Bronchial epithelial cell (primary cell): ENCODE measurements at regions not wholly inside any gene's neighbourhood (a gene's known extent, or its start where the extent isn't known, plus 50 kb on each side); places are given as distances from the start of the nearest gene placed in this dataset.

Source experiments
- DNase-seq: peaks from one replicate; pipeline ENCODE4 v3.0.0-alpha.2; 2010; ENCODE audit warnings: low read depth
- FAIRE-seq: peaks from 2 replicates; lab custom pipeline; 2011; peaks lifted over from hg19 to GRCh38; lab: Jason Lieb, UNC
- H3K27me3 ChIP-seq: 2 replicates; pipeline ENCODE4 v1.5.1; 2011; ENCODE audit warnings: low read length; ENCODE audit not compliant: control insufficient read depth, insufficient read depth
- H3K36me3 ChIP-seq: 2 replicates; pipeline ENCODE4 v1.5.1; 2011; ENCODE audit warnings: low read length; ENCODE audit not compliant: control insufficient read depth, insufficient read depth
- H3K4me3 ChIP-seq: 2 replicates; pipeline ENCODE4 v1.5.1; 2011; ENCODE audit warnings: mild to moderate bottlenecking, low read depth, low read length, control low read depth
- TF ChIP-seq, protein P1 (sequence below): IDR thresholded peaks from 2 replicates; pipeline ENCODE4 v1.5.1; 2011; ENCODE audit warnings: mild to moderate bottlenecking, moderate library complexity, low read length, control low read depth, inconsistent platforms; ENCODE audit not compliant: insufficient read depth, severe bottlenecking

DNA sequence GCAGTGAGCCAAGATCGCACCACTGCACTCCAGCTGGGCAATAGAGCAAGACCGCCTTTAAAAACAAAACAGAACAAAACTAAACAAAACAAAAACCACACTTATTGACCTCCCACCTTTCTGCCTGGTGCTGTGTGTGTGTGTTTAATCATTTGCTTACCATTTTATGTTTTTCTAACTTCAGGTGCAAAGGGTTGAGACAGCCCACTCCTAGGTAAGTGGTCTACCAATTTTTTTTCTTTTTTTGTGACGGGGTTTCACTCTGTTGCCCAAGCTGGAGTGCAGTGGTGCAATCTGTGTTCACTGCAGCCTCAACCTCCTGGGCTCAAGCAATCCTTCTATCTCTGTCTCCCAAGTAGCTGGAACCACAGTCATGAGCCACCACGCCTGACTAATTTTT, 65.8 kb downstream of the SALL1 start:
- TF ChIP-seq, protein P1, sequence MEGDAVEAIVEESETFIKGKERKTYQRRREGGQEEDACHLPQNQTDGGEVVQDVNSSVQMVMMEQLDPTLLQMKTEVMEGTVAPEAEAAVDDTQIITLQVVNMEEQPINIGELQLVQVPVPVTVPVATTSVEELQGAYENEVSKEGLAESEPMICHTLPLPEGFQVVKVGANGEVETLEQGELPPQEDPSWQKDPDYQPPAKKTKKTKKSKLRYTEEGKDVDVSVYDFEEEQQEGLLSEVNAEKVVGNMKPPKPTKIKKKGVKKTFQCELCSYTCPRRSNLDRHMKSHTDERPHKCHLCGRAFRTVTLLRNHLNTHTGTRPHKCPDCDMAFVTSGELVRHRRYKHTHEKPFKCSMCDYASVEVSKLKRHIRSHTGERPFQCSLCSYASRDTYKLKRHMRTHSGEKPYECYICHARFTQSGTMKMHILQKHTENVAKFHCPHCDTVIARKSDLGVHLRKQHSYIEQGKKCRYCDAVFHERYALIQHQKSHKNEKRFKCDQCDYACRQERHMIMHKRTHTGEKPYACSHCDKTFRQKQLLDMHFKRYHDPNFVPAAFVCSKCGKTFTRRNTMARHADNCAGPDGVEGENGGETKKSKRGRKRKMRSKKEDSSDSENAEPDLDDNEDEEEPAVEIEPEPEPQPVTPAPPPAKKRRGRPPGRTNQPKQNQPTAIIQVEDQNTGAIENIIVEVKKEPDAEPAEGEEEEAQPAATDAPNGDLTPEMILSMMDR: no peak
- Histone ChIP-seq H3K4me3 (no peak overlapping the region), H3K36me3 (no peaks in the 10 kb centered on the region), H3K27me3 (no peaks in the 10 kb centered on the region)
- DNase-seq: no peak
- FAIRE-seq: no peak

DNA sequence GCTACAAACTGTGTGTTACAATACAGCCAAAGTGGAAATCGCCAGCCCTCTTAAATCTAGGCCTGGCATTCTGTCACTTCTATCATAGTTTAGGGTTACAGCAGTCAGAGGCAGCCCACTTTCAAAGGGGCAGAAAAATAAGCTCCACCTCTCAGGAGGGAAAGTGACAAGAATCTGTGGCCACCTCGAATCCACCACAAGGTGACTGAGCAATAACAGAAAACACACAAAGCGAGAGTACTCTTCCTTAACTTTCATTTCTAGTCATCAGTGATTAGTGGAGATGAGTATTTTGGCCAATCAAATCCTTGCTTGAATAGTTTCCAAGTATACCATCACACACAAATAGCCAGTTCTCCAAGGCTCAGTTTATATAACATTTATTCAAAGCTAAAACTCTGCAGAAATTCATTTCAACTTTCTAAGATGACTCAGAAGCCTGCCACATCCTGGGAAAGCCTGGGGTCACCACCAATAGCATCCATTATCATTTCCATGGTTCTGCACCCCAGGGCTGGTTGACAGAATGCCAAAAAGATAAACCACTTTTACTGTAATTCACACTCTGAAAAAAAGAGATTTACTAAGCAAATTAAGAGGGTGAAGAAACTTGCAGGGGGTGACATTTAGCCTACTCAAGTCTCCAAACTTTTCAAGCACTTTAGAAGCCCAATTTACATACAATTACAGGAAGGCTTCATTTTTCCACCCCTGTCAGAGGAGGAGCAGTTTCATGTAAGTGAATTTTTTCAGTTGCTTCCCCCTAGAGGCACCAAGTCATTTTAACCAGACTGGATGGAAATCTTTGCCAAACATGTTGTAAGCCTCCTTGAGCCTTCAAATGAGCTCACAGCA, 66.8 kb downstream of the SALL1 start:
- TF ChIP-seq, protein P1: no peak

DNA sequence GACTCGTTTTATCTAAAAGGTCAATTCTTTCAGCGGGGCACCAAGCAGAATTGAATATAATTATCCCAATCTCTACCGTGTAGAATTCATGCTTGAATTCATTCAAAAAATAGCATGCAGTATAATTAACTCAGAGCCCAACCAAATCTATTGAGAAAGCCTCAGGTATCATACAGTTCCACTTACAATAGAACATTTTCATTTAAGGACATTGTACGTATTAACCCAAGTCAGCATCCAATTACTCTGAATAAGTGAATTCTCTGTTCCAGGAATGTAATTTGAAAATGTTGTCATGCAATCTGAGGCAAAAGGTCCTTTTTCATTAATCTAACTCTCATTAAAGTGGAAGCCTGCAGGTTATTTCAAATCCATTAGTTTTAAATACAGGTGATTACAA, 78.5 kb downstream of the SALL1 start:
- Histone ChIP-seq H3K4me3 (no peak overlapping the region), H3K27me3 (no peaks in the 10 kb centered on the region), H3K36me3 (no peaks in the 10 kb centered on the region)
- DNase-seq (no peak), FAIRE-seq (no peak)
- TF ChIP-seq, protein P1: no peak

More for the DNA sequence above, 66.8 kb downstream of the SALL1 start:
- Histone ChIP-seq H3K4me3 (no peak overlapping the region), H3K36me3 (no peaks in the 10 kb centered on the region), H3K27me3 (no peaks in the 10 kb centered on the region)
- FAIRE-seq (no peak), DNase-seq (no peak)

DNA sequence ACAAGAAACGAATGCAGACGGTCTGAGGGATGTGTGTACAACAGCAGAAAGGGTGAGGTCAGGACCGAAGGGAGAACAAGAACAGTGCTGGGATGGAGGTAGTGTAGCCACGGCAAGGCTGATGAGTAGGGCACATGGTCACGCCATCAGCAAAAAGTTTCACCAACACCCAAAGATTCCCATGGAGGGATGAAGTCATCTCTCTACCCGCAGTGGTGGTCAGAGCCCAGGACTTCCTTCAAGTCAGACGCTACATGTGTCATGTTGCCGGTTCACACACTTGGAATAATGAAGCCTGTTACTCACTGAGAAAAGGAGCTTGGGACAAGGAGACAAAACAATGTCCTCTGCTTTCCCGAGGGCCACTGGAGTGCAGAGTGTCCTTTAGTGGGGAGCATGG, 79.7 kb downstream of the SALL1 start:
- TF ChIP-seq, protein P1: no peak
- H3K36me3 ChIP-seq: no peaks in the 10 kb centered on the region
- H3K4me3 ChIP-seq: no peak overlapping the region
- H3K27me3 ChIP-seq: no peaks in the 10 kb centered on the region
- FAIRE-seq (peak; percentile 13), DNase-seq (no peak)

DNA sequence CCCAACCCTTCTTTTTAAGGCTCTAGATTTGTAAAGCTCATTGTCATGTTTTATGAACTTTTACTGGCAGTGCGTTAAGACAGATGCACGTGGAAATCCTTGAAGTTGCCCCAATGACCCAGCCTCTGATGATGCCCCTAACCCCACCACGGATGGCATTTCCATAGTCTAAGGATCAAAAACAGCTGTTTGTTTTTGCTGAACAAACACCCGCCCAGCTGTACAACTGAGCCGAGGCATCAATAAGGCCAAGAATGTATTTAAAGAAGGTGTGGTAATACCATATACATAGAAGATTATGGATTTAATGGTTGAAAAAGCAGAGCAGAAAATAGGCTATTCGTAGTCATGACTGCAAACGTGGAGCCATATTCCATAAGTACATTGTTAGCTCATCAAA, 83.7 kb downstream of the SALL1 start:
- Histone ChIP-seq H3K36me3 (no peaks in the 10 kb centered on the region), H3K27me3 (no peaks in the 10 kb centered on the region), H3K4me3 (no peak overlapping the region)
- FAIRE-seq (no peak), DNase-seq (no peak)
- TF ChIP-seq, protein P1: no peak
